Suprapubic skin (tissue), 4 donors: ENCODE measurements at regions not wholly inside any gene's neighbourhood (a gene's known extent, or its start where the extent isn't known, plus 50 kb on each side); places are given as distances from the start of the nearest gene placed in this dataset.

Experiments
- DNase-seq, 2 donors: peaks; one replicate each; pipeline ENCODE4 v3.0.0-alpha.2; 2019; ENCODE audit warnings: low spot score in 2 of 2
- H3K27ac ChIP-seq: fragments of 200-600 bp; sonication (generic); one replicate; pipeline ENCODE4 v1.5.1; 2019
- H3K27me3 ChIP-seq: fragments of 200-600 bp; sonication (generic); one replicate; pipeline ENCODE4 v1.5.1; 2019
- H3K36me3 ChIP-seq: fragments of 200-600 bp; sonication (generic); one replicate; pipeline ENCODE4 v1.5.1; 2019
- H3K4me1 ChIP-seq: fragments of 200-600 bp; sonication (generic); one replicate; pipeline ENCODE4 v1.5.1; 2019
- H3K4me3 ChIP-seq: fragments of 200-600 bp; sonication (generic); one replicate; pipeline ENCODE4 v1.5.1; 2019; ENCODE audit warnings: mild to moderate bottlenecking
- H3K9me3 ChIP-seq: fragments of 200-600 bp; sonication (generic); one replicate; pipeline ENCODE4 v1.5.1; 2019
- CTCF ChIP-seq, 2 donors: fragments of 200-600 bp in 1 of 2; fragments of 450-650 bp in 1 of 2; sonication (generic) in 1 of 2; IDR thresholded peaks; one replicate each; pipeline ENCODE4 v1.5.1; 2016 to 2019; ENCODE audit warnings: antibody characterized with exemption in 2 of 2, mild to moderate bottlenecking in 1 of 2, moderate library complexity in 1 of 2
- EP300 ChIP-seq: sonication (generic); formaldehyde crosslinking; IDR thresholded peaks from one replicate; pipeline ENCODE4 v1.6.1; 2017; ENCODE audit warnings: antibody characterized with exemption
- POLR2A ChIP-seq, 2 donors: fragments of 450-650 bp; IDR thresholded peaks; one replicate each; pipeline ENCODE4 v1.6.1; 2017; ENCODE audit warnings: antibody characterized with exemption in 2 of 2, mild to moderate bottlenecking in 2 of 2, moderate library complexity in 2 of 2
- POLR2AphosphoS5 ChIP-seq, 3 donors: sonication (generic); formaldehyde crosslinking; IDR thresholded peaks; one replicate each; pipeline ENCODE4 v1.6.1; 2017; ENCODE audit warnings: antibody characterized with exemption in 3 of 3
- WGBS: methylation state at CpG from one replicate; pipeline ENCODE4 v1.1.5; 2018; 5-methylcytosine and 5-hydroxymethylcytosine counted together

- peaks cover 10% of the 10 kb centered on the region for H3K4me1 ChIP-seq
- WGBS, result 92% methylated on average over 1 of the region's 1 CpG
- no peak overlapping the region for H3K27ac ChIP-seq
- TF ChIP-seq POLR2A (IDR thresholded peaks at IDR 0.05), result no peak
- TF ChIP-seq POLR2AphosphoS5 (IDR thresholded peaks at IDR 0.05), result no peak
- TF ChIP-seq EP300, result no peak
- TF ChIP-seq CTCF (IDR thresholded peaks at IDR 0.05), result no peak
- no peak overlapping the region for H3K4me3 ChIP-seq
- H3K36me3 ChIP-seq, result no peaks in the 10 kb centered on the region
- H3K9me3 ChIP-seq, result no peaks in the 10 kb centered on the region
- no peak for DNase-seq
- H3K27me3 ChIP-seq, result no peaks in the 10 kb centered on the region
Measured at GRCh38 chr3:64816355-64816754, 128.6 kb upstream of the ADAMTS9 start.

GRCh38 chr3:64815789-64816188 is 128.0 kb upstream of the ADAMTS9 start:
- Histone ChIP-seq H3K4me1 (peaks cover 10% of the 10 kb centered on the region), H3K36me3 (no peaks in the 10 kb centered on the region), H3K4me3 (no peak overlapping the region), H3K27ac (no peak overlapping the region), H3K9me3 (no peaks in the 10 kb centered on the region), H3K27me3 (no peaks in the 10 kb centered on the region)
- no peak for TF ChIP-seq EP300
- TF ChIP-seq POLR2A (IDR thresholded peaks at IDR 0.05), result no peak
- TF ChIP-seq CTCF (IDR thresholded peaks at IDR 0.05), result no peak
- no peak for TF ChIP-seq POLR2AphosphoS5 (IDR thresholded peaks at IDR 0.05)
- DNase-seq, result no peak
- 55% methylated on average over 4 of the region's 4 CpGs for WGBS

GRCh38 chr3:64815195-64815631 is 127.4 kb upstream of the ADAMTS9 start:
- no peak for TF ChIP-seq POLR2AphosphoS5 (IDR thresholded peaks at IDR 0.05)
- no peak for TF ChIP-seq CTCF (IDR thresholded peaks at IDR 0.05)
- TF ChIP-seq POLR2A (IDR thresholded peaks at IDR 0.05), result no peak
- TF ChIP-seq EP300, result no peak
- H3K36me3 ChIP-seq, result no peaks in the 10 kb centered on the region
- no peak for DNase-seq
- H3K4me1 ChIP-seq, result peaks cover 10% of the 10 kb centered on the region
- H3K27me3 ChIP-seq, result no peaks in the 10 kb centered on the region
- H3K9me3 ChIP-seq, result no peaks in the 10 kb centered on the region
- no peak overlapping the region for H3K27ac ChIP-seq
- WGBS, result 27% methylated on average over 3 of the region's 3 CpGs
- H3K4me3 ChIP-seq, result no peak overlapping the region

DNA sequence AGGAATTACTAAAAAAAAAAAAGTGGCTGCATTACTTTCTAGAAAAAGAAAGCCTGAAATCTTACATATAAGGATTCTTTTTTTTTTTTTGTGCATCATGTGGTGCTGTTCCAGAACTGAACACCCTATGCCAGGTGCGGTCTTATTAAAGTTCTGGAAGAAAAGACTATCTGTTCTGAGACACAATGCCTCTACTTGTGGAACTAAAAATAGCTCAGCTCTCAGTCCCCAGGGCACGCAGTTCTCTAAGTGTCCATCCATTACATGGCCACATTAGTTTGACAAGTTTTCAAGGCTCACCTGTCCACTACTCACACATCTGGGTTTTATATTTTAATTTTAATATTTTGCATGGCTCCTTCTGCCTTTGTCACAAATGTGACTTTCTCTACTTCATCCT is 126.6 kb upstream of the ADAMTS9 start:
- no peaks in the 10 kb centered on the region for H3K9me3 ChIP-seq
- H3K27ac ChIP-seq, result no peak overlapping the region
- DNase-seq, result no peak
- no peak for TF ChIP-seq EP300
- no peak for TF ChIP-seq CTCF (IDR thresholded peaks at IDR 0.05)
- no peak for TF ChIP-seq POLR2AphosphoS5 (IDR thresholded peaks at IDR 0.05)
- no peak for TF ChIP-seq POLR2A (IDR thresholded peaks at IDR 0.05)
- no peak overlapping the region for H3K4me3 ChIP-seq
- H3K27me3 ChIP-seq, result no peaks in the 10 kb centered on the region
- peaks cover 10% of the 10 kb centered on the region for H3K4me1 ChIP-seq
- 42% methylated on average over 2 of the region's 2 CpGs for WGBS
- no peaks in the 10 kb centered on the region for H3K36me3 ChIP-seq

- H3K27ac ChIP-seq, result no peak overlapping the region
- no peak for DNase-seq
- H3K27me3 ChIP-seq, result no peaks in the 10 kb centered on the region
- TF ChIP-seq CTCF (IDR thresholded peaks at IDR 0.05) (no peak), POLR2A (IDR thresholded peaks at IDR 0.05) (no peak), EP300 (no peak), POLR2AphosphoS5 (IDR thresholded peaks at IDR 0.05) (no peak)
- H3K36me3 ChIP-seq, result no peaks in the 10 kb centered on the region
- no peak overlapping the region for H3K4me3 ChIP-seq
- peaks cover 10% of the 10 kb centered on the region for H3K4me1 ChIP-seq
- H3K9me3 ChIP-seq, result no peaks in the 10 kb centered on the region
- WGBS, result 90% methylated on average over 3 of the region's 3 CpGs
Measured at GRCh38 chr3:64813326-64813725, 125.5 kb upstream of the ADAMTS9 start.
